Lower leg skin (tissue), 4 donors: ENCODE measurements at regions not wholly inside any gene's neighbourhood (a gene's known extent, or its start where the extent isn't known, plus 50 kb on each side); places are given as distances from the start of the nearest gene placed in this dataset.

ENCODE experiments used
- DNase-seq, 2 donors: peaks; one replicate each; pipeline ENCODE4 v3.0.0-alpha.2; 2019; ENCODE audit warnings: low spot score in 2 of 2
- H3K4me3 ChIP-seq: fragments of 200-600 bp; sonication (generic); 2 replicates; pipeline ENCODE4 v1.5.1; 2017; ENCODE audit warnings: mild to moderate bottlenecking, low read depth; ENCODE audit not compliant: poor library complexity, severe bottlenecking
- POLR2A ChIP-seq, 2 donors: fragments of 450-650 bp; IDR thresholded peaks; one replicate each; pipeline ENCODE4 v1.6.1; 2016 to 2017; ENCODE audit warnings: antibody characterized with exemption in 2 of 2, mild to moderate bottlenecking in 1 of 2, moderate library complexity in 1 of 2
- WGBS, 2 donors: methylation state at CpG; one replicate each; pipeline ENCODE4 v1.1.5; 2018; 5-methylcytosine and 5-hydroxymethylcytosine counted together
- intact Hi-C: fragments of 100-400 bp; cut with DNase I; formaldehyde crosslinking; loops from one replicate; pipeline ENCODE4 v1.15.0; 2023; ENCODE audit warnings: low total_unique reads
- TF ChIP-seq, protein P1 (sequence below), 3 donors: fragments of 450-650 bp; IDR thresholded peaks; one replicate each; pipeline ENCODE4 v1.5.1; 2016; ENCODE audit warnings: antibody characterized with exemption in 3 of 3, mild to moderate bottlenecking in 3 of 3, moderate library complexity in 2 of 3

GRCh38 chr11:80054582-80055165 is 613.8 kb upstream of the TENM4 start:
- intact Hi-C loops = no loop called here
- no peak overlapping the region for H3K4me3 ChIP-seq
- DNase-seq = no peak
- no peak for TF ChIP-seq POLR2A (IDR thresholded peaks at IDR 0.05)
- WGBS, 2 donors = 72 to 74% methylated on average over 3 of the region's 3 CpGs

GRCh38 chr11:80048513-80048912 is 607.7 kb upstream of the TENM4 start:
- WGBS, 2 donors = 78 to 86% methylated on average over 1 of the region's 1 CpG
- no peak overlapping the region for H3K4me3 ChIP-seq
- intact Hi-C loops = no loop called here
- TF ChIP-seq POLR2A (IDR thresholded peaks at IDR 0.05) = no peak
- TF ChIP-seq, protein P1, sequence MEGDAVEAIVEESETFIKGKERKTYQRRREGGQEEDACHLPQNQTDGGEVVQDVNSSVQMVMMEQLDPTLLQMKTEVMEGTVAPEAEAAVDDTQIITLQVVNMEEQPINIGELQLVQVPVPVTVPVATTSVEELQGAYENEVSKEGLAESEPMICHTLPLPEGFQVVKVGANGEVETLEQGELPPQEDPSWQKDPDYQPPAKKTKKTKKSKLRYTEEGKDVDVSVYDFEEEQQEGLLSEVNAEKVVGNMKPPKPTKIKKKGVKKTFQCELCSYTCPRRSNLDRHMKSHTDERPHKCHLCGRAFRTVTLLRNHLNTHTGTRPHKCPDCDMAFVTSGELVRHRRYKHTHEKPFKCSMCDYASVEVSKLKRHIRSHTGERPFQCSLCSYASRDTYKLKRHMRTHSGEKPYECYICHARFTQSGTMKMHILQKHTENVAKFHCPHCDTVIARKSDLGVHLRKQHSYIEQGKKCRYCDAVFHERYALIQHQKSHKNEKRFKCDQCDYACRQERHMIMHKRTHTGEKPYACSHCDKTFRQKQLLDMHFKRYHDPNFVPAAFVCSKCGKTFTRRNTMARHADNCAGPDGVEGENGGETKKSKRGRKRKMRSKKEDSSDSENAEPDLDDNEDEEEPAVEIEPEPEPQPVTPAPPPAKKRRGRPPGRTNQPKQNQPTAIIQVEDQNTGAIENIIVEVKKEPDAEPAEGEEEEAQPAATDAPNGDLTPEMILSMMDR (IDR thresholded peaks at IDR 0.05) = no peak
- no peak for DNase-seq

DNA sequence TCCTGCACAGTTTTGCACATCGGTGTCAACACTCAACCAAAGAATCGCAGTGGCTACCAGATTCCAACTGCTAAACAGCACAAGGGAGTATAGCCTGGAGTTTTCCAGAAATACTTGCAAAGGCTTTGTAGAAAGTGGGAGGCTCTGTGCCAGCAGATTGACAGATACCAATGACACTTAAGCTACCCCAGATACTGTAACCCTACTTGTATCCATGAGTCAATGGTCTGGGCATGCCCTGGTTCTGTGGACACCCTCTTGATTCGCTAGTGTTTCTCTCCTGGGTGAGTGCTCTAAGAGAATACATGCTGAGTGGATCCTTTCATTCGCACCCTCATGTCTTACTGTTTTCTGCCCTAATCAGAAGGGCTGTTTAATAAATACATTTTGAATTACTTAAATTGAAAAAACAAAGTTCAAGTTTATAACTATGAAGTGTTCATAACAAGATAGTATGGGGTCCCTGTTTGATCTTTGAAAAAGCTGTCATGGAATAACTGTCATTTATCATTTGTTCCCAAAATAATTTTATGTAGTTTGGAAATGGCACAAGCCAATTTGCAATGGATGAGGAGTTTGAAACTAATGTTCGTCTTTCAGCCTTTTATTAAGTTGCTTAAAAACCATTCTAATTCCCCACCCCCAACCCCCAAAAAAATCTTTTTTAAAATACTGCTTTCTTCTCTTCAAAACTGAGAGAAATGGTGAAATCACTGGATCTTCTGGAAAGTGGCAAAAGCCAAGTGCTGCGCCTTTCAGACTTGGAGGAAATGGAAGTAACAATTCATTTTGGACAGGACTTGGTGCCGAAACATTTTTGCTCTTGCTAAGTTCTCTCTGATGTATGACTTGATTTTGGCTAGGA is 600.5 kb upstream of the TENM4 start:
- TF ChIP-seq, protein P1 (IDR thresholded peaks at IDR 0.05) = no peak
- no peak for TF ChIP-seq POLR2A (IDR thresholded peaks at IDR 0.05)
- 75% methylated on average over 7 of the region's 7 CpGs for WGBS, 2 donors

GRCh38 chr11:80034801-80035200 is 594.0 kb upstream of the TENM4 start:
- WGBS, 2 donors = 89 to 90% methylated on average over 1 of the region's 1 CpG
- no peak for TF ChIP-seq POLR2A (IDR thresholded peaks at IDR 0.05)
- TF ChIP-seq, protein P1 (IDR thresholded peaks at IDR 0.05) = no peak
- no peak for DNase-seq
- no peak overlapping the region for H3K4me3 ChIP-seq
- intact Hi-C loops = no loop called here

More for the DNA sequence above, 600.5 kb upstream of the TENM4 start:
- intact Hi-C loops = no loop called here
- no peak for DNase-seq
- no peak overlapping the region for H3K4me3 ChIP-seq

- intact Hi-C loops = no loop called here
- no peak overlapping the region for H3K4me3 ChIP-seq
- TF ChIP-seq, protein P1 (IDR thresholded peaks at IDR 0.05) = no peak
- no peak for TF ChIP-seq POLR2A (IDR thresholded peaks at IDR 0.05)
- WGBS, 2 donors = 63 to 73% methylated on average over 3 of the region's 3 CpGs
- no peak for DNase-seq
These were observed 590.3 kb upstream of the TENM4 start for GRCh38 chr11:80031014-80031600.

GRCh38 chr11:80028998-80029397 is 588.2 kb upstream of the TENM4 start:
- WGBS, 2 donors = 68 to 72% methylated on average over 3 of the region's 3 CpGs
- intact Hi-C loops = no loop called here
- DNase-seq = no peak
- no peak overlapping the region for H3K4me3 ChIP-seq
- no peak for TF ChIP-seq POLR2A (IDR thresholded peaks at IDR 0.05)
- TF ChIP-seq, protein P1 (IDR thresholded peaks at IDR 0.05) = no peak
